Heart left ventricle (tissue), 13 donors: ENCODE measurements at regions not wholly inside any gene's neighbourhood (a gene's known extent, or its start where the extent isn't known, plus 50 kb on each side); places are given as distances from the start of the nearest gene placed in this dataset.

Experiments
- POLR2A ChIP-seq, 2 donors: fragments of 450-650 bp; IDR thresholded peaks; one replicate each; pipeline ENCODE4 v1.6.1; 2017; ENCODE audit warnings: antibody characterized with exemption in 2 of 2, mild to moderate bottlenecking in 2 of 2, moderate library complexity in 2 of 2
- TF ChIP-seq, protein P1 (sequence below), 12 donors: fragments of 200-600 bp; sonication (generic) in 4 of 12; IDR thresholded peaks; one replicate each; pipeline versions ENCODE4 v1.5.0 to v1.8.0; 2018 to 2022; ENCODE audit warnings: antibody characterized with exemption in 12 of 12, mild to moderate bottlenecking in 5 of 12
- donor health status: ischemic (EF 13 %, LVEDD 7.1; RV severe dilation, severe dysfunction).
- donor health status: DM: no; HTN: yes; CAD: no.
- donor health status: DM: no; HTN: no; CAD: no.
- donor health status: ischemic (EF 25% LVEDD 6.9; RV normal size, moderate dysfunction).
- donor health status: ischemic (EF 25% LVEDD 5.7; RV mildly dilated, moderate dysfunction).
- donor health status: ischemic (EF 35%, LVEDD 5.7; RV mildly dilated, moderate dysfunction).
- donor health status: nonischemic (EF 11% LVEDD 7.7; RV severe dilation, severe dysfunction).
- donor health status: DM: yes; HTN: yes; CAD: no.
- donor health status: PGD.
- donor health status: ischemic (EF 29% LVEDD 5.4; RV normal size, mild dysfunction).
- donor health status: nonischemic (EF 23%, LVEDD 6.1; RV moderate dilation, normal function).

GRCh38 chr7:114822844-114823243 lies 99.0 kb upstream of the MDFIC start:
- TF ChIP-seq, protein P1, sequence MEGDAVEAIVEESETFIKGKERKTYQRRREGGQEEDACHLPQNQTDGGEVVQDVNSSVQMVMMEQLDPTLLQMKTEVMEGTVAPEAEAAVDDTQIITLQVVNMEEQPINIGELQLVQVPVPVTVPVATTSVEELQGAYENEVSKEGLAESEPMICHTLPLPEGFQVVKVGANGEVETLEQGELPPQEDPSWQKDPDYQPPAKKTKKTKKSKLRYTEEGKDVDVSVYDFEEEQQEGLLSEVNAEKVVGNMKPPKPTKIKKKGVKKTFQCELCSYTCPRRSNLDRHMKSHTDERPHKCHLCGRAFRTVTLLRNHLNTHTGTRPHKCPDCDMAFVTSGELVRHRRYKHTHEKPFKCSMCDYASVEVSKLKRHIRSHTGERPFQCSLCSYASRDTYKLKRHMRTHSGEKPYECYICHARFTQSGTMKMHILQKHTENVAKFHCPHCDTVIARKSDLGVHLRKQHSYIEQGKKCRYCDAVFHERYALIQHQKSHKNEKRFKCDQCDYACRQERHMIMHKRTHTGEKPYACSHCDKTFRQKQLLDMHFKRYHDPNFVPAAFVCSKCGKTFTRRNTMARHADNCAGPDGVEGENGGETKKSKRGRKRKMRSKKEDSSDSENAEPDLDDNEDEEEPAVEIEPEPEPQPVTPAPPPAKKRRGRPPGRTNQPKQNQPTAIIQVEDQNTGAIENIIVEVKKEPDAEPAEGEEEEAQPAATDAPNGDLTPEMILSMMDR (IDR thresholded peaks at IDR 0.05), result no peak
- no peak for TF ChIP-seq POLR2A (IDR thresholded peaks at IDR 0.05)
